Lung microvascular endothelial cell (primary cell): ENCODE measurements at regions not wholly inside any gene's neighbourhood (a gene's known extent, or its start where the extent isn't known, plus 50 kb on each side); places are given as distances from the start of the nearest gene placed in this dataset.

Source experiments
- DNase-seq, 2 donors: peaks; one replicate each; pipeline versions ENCODE4 v3.0.0 to v3.0.0-alpha.2; 2010; ENCODE audit warnings: low read depth in 2 of 2

- no peak for DNase-seq
These were observed 218.2 kb downstream of the JRKL start for GRCh38 chr11:96607864-96608558.

- DNase-seq: no peak
These were observed 224.3 kb downstream of the JRKL start for GRCh38 chr11:96614101-96614500.

GRCh38 chr11:96614846-96615245, 225.0 kb downstream of the JRKL start:
- no peak for DNase-seq

GRCh38 chr11:96620464-96621044, 230.7 kb downstream of the JRKL start:
- no peak for DNase-seq

- no peak for DNase-seq
These were observed 231.3 kb downstream of the JRKL start for GRCh38 chr11:96621161-96621560.

- DNase-seq: no peak
These were observed 232.3 kb downstream of the JRKL start for GRCh38 chr11:96622026-96622634.

- DNase-seq: no peak
These were observed 234.3 kb downstream of the JRKL start for GRCh38 chr11:96624126-96624525.

GRCh38 chr11:96627376-96627775, 237.6 kb downstream of the JRKL start:
- DNase-seq: no peak

- no peak for DNase-seq
These were observed 245.8 kb downstream of the JRKL start for GRCh38 chr11:96635655-96636054.

GRCh38 chr11:96641261-96641660, 251.4 kb downstream of the JRKL start:
- no peak for DNase-seq

- no peak for DNase-seq
These were observed 252.8 kb downstream of the JRKL start for GRCh38 chr11:96642583-96642982.

- no peak for DNase-seq
These were observed 253.4 kb downstream of the JRKL start for GRCh38 chr11:96643173-96643572.

GRCh38 chr11:96647621-96648020, 257.8 kb downstream of the JRKL start:
- DNase-seq: no peak

GRCh38 chr11:96648991-96649390, 259.2 kb downstream of the JRKL start:
- DNase-seq: no peak

GRCh38 chr11:96652516-96652915, 262.7 kb downstream of the JRKL start:
- no peak for DNase-seq

- DNase-seq: no peak
These were observed 265.7 kb downstream of the JRKL start for GRCh38 chr11:96655474-96655873.

GRCh38 chr11:96658436-96658835, 268.6 kb downstream of the JRKL start:
- no peak for DNase-seq

- no peak for DNase-seq
These were observed 274.3 kb downstream of the JRKL start for GRCh38 chr11:96664110-96664509.

- no peak for DNase-seq
These were observed 290.6 kb downstream of the JRKL start for GRCh38 chr11:96680211-96681018.

GRCh38 chr11:96681019-96681716, 291.4 kb downstream of the JRKL start:
- DNase-seq: no peak

GRCh38 chr11:96694338-96694737, 304.5 kb downstream of the JRKL start:
- DNase-seq: no peak

GRCh38 chr11:96696731-96697130, 306.9 kb downstream of the JRKL start:
- DNase-seq: no peak
